Mesendoderm (in vitro differentiated cells): ENCODE measurements at regions not wholly inside any gene's neighbourhood (a gene's known extent, or its start where the extent isn't known, plus 50 kb on each side); places are given as distances from the start of the nearest gene placed in this dataset.

Experiments used
- DNase-seq: peaks from one replicate; pipeline ENCODE4 v3.0.0; 2013
- H2AK5ac ChIP-seq: 2 replicates; pipeline ENCODE4 v1.6.1; 2013; ENCODE audit warnings: low read length, inconsistent platforms
- H2BK120ac ChIP-seq: 2 replicates; pipeline ENCODE4 v1.6.1; 2013; ENCODE audit warnings: low read depth, mild to moderate bottlenecking, low read length, moderate library complexity, mixed read lengths
- H2BK15ac ChIP-seq: replicated peaks from 2 replicates; pipeline ENCODE4 v1.6.1; 2013; ENCODE audit warnings: low read depth, mild to moderate bottlenecking, moderate library complexity
- H2BK5ac ChIP-seq: 2 replicates; pipeline ENCODE4 v1.6.1; 2013; ENCODE audit warnings: low read length, inconsistent platforms
- H3K18ac ChIP-seq: 2 replicates; pipeline ENCODE4 v1.6.1; 2013; ENCODE audit warnings: mild to moderate bottlenecking, low read length, mixed read lengths
- H3K23ac ChIP-seq: one replicate; pipeline ENCODE4 v1.6.1; 2013; ENCODE audit warnings: low read length
- H3K27ac ChIP-seq: 2 replicates; pipeline ENCODE4 v1.5.1; 2013; ENCODE audit warnings: low read depth, mild to moderate bottlenecking, inconsistent platforms, low read length, moderate library complexity
- H3K27me3 ChIP-seq: 2 replicates; pipeline ENCODE4 v1.6.1; 2013; ENCODE audit warnings: low read length, control low read depth, mild to moderate bottlenecking, inconsistent platforms; ENCODE audit not compliant: insufficient read depth, poor library complexity
- H3K36me3 ChIP-seq: 2 replicates; pipeline ENCODE4 v1.6.1; 2013; ENCODE audit warnings: low read length, inconsistent platforms; ENCODE audit not compliant: control insufficient read depth, insufficient read depth
- H3K4ac ChIP-seq: one replicate; pipeline ENCODE4 v1.6.1; 2013; ENCODE audit warnings: low read depth, mild to moderate bottlenecking, low read length, moderate library complexity
- H3K4me1 ChIP-seq: 2 replicates; pipeline ENCODE4 v1.6.1; 2013; ENCODE audit warnings: low read depth, low read length, inconsistent platforms; ENCODE audit not compliant: control insufficient read depth
- H3K4me2 ChIP-seq: 2 replicates; pipeline ENCODE4 v1.6.1; 2013; ENCODE audit warnings: low read length
- H3K4me3 ChIP-seq: 2 replicates; pipeline ENCODE4 v1.5.1; 2013; ENCODE audit warnings: mild to moderate bottlenecking, low read length
- H3K56ac ChIP-seq: one replicate; pipeline ENCODE4 v1.6.1; 2013; ENCODE audit warnings: low read length
- H3K79me1 ChIP-seq: 2 replicates; pipeline ENCODE4 v1.6.1; 2013; ENCODE audit warnings: low read length, inconsistent platforms
- H3K79me2 ChIP-seq: 2 replicates; pipeline ENCODE4 v1.6.1; 2013; ENCODE audit warnings: mild to moderate bottlenecking, low read length; ENCODE audit not compliant: control insufficient read depth, insufficient read depth
- H3K9ac ChIP-seq: 2 replicates; pipeline ENCODE4 v1.6.1; 2013; ENCODE audit warnings: low read length, inconsistent platforms
- H4K5ac ChIP-seq: one replicate; pipeline ENCODE4 v1.6.1; 2013; ENCODE audit warnings: low read length
- H4K8ac ChIP-seq: one replicate; pipeline ENCODE4 v1.6.1; 2013; ENCODE audit warnings: low read depth, mild to moderate bottlenecking, control low read depth, low read length, moderate library complexity
- WGBS: extraction: QIAGEN DNeasy Blood & Tissue Kit; methylation state at CpG from one replicate; pipeline ENCODE4 v1.1.7; 2013; ENCODE audit warnings: low lambda C conversion rate, missing lambda C conversion rate; ENCODE audit not compliant: insufficient coverage; ENCODE audit errors: extremely low coverage; 5-methylcytosine and 5-hydroxymethylcytosine counted together

- Histone ChIP-seq H3K4me2 (no peak overlapping the region), H3K79me2 (no peaks in the 10 kb centered on the region), H2BK15ac (no peak overlapping the region), H3K4me1 (no peaks in the 10 kb centered on the region), H2BK120ac (no peak overlapping the region), H3K23ac (no peak overlapping the region), H3K4me3 (no peak overlapping the region), H4K8ac (no peak overlapping the region), H3K27me3 (no peaks in the 10 kb centered on the region), H3K9ac (no peak overlapping the region), H3K27ac (no peak overlapping the region), H3K36me3 (no peaks in the 10 kb centered on the region), H4K5ac (no peak overlapping the region), H3K4ac (no peak overlapping the region), H2BK5ac (no peak overlapping the region), H3K18ac (no peak overlapping the region), H2AK5ac (no peak overlapping the region), H3K79me1 (no peaks in the 10 kb centered on the region), H3K56ac (no peak overlapping the region)
- WGBS = no CpG with 5 or more reads among the region's 2 CpGs
- DNase-seq = no peak
Measured at GRCh38 chr20:46831633-46832011, 63.0 kb upstream of the EYA2 start.

- Histone ChIP-seq H2BK120ac (no peak overlapping the region), H4K8ac (no peak overlapping the region), H3K4me1 (peaks cover 2% of the 10 kb centered on the region), H3K4me3 (no peak overlapping the region), H3K27me3 (no peaks in the 10 kb centered on the region), H4K5ac (no peak overlapping the region), H3K4me2 (no peak overlapping the region), H3K36me3 (no peaks in the 10 kb centered on the region), H3K23ac (no peak overlapping the region), H3K79me2 (no peaks in the 10 kb centered on the region), H3K18ac (no peak overlapping the region), H2BK15ac (no peak overlapping the region), H3K27ac (no peak overlapping the region), H3K9ac (no peak overlapping the region), H3K56ac (no peak overlapping the region), H3K79me1 (no peaks in the 10 kb centered on the region), H3K4ac (no peak overlapping the region), H2AK5ac (no peak overlapping the region), H2BK5ac (no peak overlapping the region)
- no peak for DNase-seq
- no CpG with 5 or more reads among the region's 3 CpGs for WGBS
Measured at GRCh38 chr20:46832555-46832954, 62.1 kb upstream of the EYA2 start.

GRCh38 chr20:46833360-46833759, 61.3 kb upstream of the EYA2 start:
- Histone ChIP-seq H3K27ac (no peak overlapping the region), H3K27me3 (no peaks in the 10 kb centered on the region), H3K56ac (no peak overlapping the region), H4K5ac (no peak overlapping the region), H2BK15ac (no peak overlapping the region), H2BK5ac (no peak overlapping the region), H3K4me3 (no peak overlapping the region), H2AK5ac (no peak overlapping the region), H3K4ac (no peak overlapping the region), H3K4me2 (no peak overlapping the region), H3K9ac (no peak overlapping the region), H3K23ac (no peak overlapping the region), H3K18ac (no peak overlapping the region), H2BK120ac (no peak overlapping the region), H3K36me3 (no peaks in the 10 kb centered on the region), H3K79me2 (no peaks in the 10 kb centered on the region), H3K79me1 (no peaks in the 10 kb centered on the region), H3K4me1 (peaks cover 2% of the 10 kb centered on the region), H4K8ac (no peak overlapping the region)
- no peak for DNase-seq
- WGBS = no CpG with 5 or more reads among the region's 3 CpGs

- Histone ChIP-seq H2AK5ac (no peak overlapping the region), H4K8ac (no peak overlapping the region), H3K4me1 (peaks cover 2% of the 10 kb centered on the region), H3K18ac (no peak overlapping the region), H3K27me3 (no peaks in the 10 kb centered on the region), H3K56ac (no peak overlapping the region), H3K9ac (no peak overlapping the region), H3K4me3 (no peak overlapping the region), H3K36me3 (no peaks in the 10 kb centered on the region), H2BK120ac (no peak overlapping the region), H3K4me2 (no peak overlapping the region), H3K79me2 (no peaks in the 10 kb centered on the region), H3K4ac (no peak overlapping the region), H3K23ac (no peak overlapping the region), H2BK5ac (no peak overlapping the region), H3K79me1 (no peaks in the 10 kb centered on the region), H4K5ac (no peak overlapping the region), H3K27ac (no peak overlapping the region), H2BK15ac (no peak overlapping the region)
- no CpG with 5 or more reads among the region's 1 CpG for WGBS
- peak; percentile 26 for DNase-seq
Measured at GRCh38 chr20:46835418-46835817, 59.2 kb upstream of the EYA2 start.

GRCh38 chr20:46837083-46837482, 57.6 kb upstream of the EYA2 start:
- Histone ChIP-seq H2BK5ac (no peak overlapping the region), H3K4ac (no peak overlapping the region), H3K79me1 (no peaks in the 10 kb centered on the region), H2BK120ac (no peak overlapping the region), H2BK15ac (no peak overlapping the region), H3K4me1 (peaks cover 2% of the 10 kb centered on the region), H2AK5ac (no peak overlapping the region), H3K18ac (no peak overlapping the region), H3K27ac (no peak overlapping the region), H3K9ac (no peak overlapping the region), H4K8ac (no peak overlapping the region), H3K79me2 (no peaks in the 10 kb centered on the region), H3K56ac (no peak overlapping the region), H3K4me3 (no peak overlapping the region), H3K23ac (no peak overlapping the region), H3K27me3 (no peaks in the 10 kb centered on the region), H4K5ac (no peak overlapping the region), H3K4me2 (no peak overlapping the region), H3K36me3 (no peaks in the 10 kb centered on the region)
- DNase-seq = no peak
- WGBS = 100% methylated on average over 1 of the region's 4 CpGs

GRCh38 chr20:46838011-46838410, 56.6 kb upstream of the EYA2 start:
- H3K18ac ChIP-seq = no peak overlapping the region
- WGBS = no CpG with 5 or more reads among the region's 2 CpGs
- DNase-seq = peak; percentile 55
- no peak overlapping the region for H3K4ac ChIP-seq
- no peaks in the 10 kb centered on the region for H3K79me2 ChIP-seq
- no peak overlapping the region for H3K56ac ChIP-seq
- no peak overlapping the region for H3K4me2 ChIP-seq
- H2BK5ac ChIP-seq = no peak overlapping the region
- no peaks in the 10 kb centered on the region for H3K36me3 ChIP-seq
- no peak overlapping the region for H4K8ac ChIP-seq
- peaks cover 2% of the 10 kb centered on the region for H3K4me1 ChIP-seq
- H3K79me1 ChIP-seq = no peaks in the 10 kb centered on the region
- no peak overlapping the region for H3K27ac ChIP-seq
- H2AK5ac ChIP-seq = no peak overlapping the region
- H3K23ac ChIP-seq = no peak overlapping the region
- H3K27me3 ChIP-seq = no peaks in the 10 kb centered on the region
- H2BK120ac ChIP-seq = no peak overlapping the region
- no peak overlapping the region for H4K5ac ChIP-seq
- no peak overlapping the region for H2BK15ac ChIP-seq
- H3K4me3 ChIP-seq = no peak overlapping the region
- no peak overlapping the region for H3K9ac ChIP-seq
